GM21447 (cell line): ENCODE measurements at regions not wholly inside any gene's neighbourhood (a gene's known extent, or its start where the extent isn't known, plus 50 kb on each side); places are given as distances from the start of the nearest gene placed in this dataset.

Experiments
- ATAC-seq: cut with Tn5 transposase; IDR thresholded peaks from one replicate; pipeline ENCODE4 v1.9.1; 2021; ENCODE audit not compliant: unreplicated experiment

DNA sequence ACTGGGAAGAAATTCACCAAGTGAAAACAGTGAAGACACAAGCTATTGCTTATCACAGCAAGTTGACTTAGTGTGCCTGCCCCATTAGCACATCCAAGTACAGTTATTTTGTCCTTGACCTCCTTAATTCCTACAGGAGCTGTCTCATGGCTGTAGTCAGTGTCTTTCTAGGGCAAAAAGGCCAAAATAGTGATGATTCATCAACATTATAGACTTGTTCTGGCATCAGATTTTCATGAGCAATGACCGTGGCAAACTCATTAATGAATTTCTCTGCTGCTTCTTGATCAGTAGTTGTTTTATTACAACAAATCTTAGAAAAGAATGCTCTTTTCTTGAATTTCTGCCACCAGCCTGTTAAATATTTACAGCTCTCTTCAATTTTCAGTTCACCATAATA lies 1169.3 kb upstream of the DDX18 start:
- no peak for ATAC-seq

DNA sequence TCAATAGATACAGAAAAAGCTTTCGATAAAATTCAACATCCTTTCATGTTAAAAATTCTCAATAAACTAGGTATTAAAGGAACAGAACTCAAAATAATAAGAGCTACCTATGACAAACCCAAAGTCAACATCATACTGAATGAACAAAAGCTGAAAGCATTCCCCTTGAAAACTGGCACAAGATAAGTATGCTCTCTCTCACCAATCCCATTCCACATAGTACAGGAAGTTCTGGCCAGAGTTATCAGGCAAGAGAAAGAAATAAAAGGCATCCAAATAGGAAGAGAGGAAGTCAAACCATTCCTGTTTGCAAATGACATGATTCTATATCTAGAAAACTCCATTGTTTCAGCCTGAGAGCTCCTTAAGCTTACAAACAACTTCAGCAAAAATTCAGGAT lies 1145.8 kb upstream of the DDX18 start:
- ATAC-seq = no peak

DNA sequence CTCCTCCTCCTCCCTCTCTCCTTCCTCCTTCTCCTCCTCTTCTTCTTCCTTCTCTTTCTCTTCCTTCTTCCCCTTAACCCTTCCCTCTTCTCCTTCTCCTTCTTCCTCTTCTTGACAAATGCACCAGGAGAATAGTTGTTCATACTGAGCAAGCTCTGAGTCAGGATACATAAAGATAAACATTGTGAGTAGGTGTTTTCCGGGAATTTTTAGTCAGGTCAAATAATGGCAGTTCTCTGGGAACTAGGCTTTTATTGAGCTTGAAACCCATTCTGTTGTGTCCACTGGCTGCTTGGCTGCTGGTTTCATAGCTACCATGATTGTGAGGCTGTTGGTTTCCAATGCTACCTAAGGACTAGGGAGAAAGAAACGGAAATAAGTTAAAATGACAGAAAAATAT lies 1144.7 kb upstream of the DDX18 start:
- ATAC-seq = no peak

DNA sequence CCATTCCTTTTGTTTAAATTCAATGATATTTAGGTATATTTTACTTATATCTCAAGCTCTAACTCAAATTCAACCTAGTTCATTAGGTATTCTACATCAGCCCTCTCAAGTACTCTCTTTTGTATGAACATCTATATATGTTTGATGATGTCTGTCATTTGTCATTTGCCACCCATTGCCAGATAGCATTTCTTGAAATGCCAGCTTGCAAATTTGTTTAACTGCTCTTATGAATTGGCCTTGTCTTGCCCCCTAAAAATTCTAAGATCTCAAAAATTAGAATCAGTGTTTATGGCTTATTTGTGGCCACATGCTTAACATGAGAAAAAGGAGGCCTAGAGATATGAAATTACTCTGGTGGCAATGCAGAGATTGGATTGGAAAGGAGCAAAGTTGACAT lies 1140.3 kb upstream of the DDX18 start:
- no peak for ATAC-seq

DNA sequence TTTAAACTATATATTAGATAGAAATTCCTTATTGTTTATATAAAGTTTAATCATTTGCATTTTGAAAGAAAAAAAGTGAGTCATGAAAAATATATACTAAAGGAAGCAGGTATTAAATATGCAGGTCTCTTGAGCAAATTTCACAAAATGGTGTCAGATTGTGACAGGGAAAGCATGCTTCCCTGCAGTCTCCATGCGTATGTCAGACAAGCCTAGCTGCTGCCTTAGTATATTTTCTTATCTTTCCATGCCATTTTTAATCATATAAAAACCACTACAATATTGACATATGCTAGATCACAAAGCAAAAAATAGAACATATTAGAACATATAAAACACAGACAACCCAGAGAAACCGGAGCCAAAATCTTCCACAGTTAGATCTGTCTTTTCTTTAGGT lies 1137.7 kb upstream of the DDX18 start:
- ATAC-seq = no peak

DNA sequence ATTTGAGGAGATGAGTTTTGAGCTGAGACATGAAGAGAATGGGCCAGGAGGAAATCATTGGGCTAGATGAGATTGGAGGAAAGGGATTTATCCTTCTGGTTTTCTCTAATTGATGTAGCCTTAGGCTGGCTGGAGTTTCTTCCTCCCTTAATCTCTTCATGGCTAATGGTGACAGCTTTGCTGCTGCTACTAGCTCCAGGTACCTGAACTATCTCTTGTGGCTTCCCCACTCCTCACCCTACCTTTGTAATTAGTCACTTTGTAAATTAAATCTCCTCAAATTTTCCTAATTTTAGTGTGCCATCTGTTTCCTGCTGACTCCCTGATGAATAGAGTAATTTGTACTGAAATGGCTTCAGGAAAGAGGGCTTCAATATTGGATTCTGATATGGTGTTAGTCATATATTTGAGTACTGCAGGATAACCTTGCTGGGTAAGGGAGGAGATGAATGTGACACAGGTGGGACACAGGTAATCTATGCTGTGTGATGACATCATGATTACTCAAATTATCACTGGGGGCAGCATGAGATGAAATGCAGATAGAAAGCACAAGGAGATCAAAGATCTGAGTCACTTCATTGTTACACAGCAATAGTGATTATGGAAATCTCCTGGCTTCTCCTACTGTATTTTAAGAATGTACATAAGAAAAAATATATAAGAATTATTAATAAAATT lies 1134.1 kb upstream of the DDX18 start:
- no peak for ATAC-seq

DNA sequence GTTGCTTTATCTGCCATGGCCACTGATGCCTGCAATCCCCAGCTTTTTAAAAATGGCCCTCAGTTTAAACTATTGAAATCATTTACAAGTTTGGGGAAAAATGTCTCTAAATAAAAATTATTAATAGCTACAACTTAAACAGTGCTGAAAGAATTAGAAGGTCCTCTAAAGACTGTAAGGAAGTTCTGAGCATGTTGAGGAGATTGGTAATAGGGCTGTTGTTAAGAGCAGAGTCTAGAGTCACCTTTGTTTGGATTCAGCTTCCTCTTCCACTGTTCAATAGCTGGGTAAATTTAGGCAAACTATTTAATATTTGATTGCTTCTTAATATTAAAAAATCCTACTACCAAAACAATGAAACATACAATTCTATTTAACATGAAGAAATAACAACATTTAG lies 1127.1 kb upstream of the DDX18 start:
- ATAC-seq = no peak

DNA sequence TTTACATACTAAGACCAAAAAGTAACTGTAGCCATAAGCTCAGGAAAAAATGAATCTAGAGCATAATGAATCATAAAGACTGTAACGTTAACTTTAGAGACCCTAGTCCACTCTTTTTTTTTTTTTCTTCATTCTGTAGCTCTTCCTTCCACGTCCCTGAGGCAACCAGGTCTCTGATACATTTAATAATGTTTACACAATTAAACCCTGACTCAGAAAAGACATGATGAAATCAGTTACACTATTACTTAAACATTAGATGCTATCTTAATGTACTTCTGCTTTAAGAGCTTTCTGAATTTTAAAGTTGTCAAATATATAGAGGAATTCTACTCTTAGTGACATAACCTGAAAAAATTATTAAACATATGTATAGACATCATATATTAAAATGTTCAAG lies 1121.5 kb upstream of the DDX18 start:
- no peak for ATAC-seq

DNA sequence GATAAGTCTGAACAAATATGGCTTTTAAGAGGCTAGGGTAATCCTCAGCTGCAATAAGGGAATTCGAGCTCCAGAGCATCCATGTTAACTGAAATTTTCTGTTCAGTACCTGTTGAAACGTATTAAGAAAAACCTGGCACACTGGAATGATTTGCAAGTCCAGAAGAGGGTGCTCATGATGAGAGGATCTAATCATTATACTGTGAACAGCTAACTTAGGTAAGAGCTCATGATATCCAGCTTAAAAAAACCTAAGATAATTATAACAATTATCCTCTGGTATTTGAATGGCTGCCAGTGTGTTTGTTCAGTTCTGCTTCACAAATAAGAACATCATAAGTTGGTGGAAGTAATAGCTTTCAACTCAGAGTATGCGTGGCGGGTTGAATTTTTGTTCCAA lies 1118.3 kb upstream of the DDX18 start:
- ATAC-seq = no peak

DNA sequence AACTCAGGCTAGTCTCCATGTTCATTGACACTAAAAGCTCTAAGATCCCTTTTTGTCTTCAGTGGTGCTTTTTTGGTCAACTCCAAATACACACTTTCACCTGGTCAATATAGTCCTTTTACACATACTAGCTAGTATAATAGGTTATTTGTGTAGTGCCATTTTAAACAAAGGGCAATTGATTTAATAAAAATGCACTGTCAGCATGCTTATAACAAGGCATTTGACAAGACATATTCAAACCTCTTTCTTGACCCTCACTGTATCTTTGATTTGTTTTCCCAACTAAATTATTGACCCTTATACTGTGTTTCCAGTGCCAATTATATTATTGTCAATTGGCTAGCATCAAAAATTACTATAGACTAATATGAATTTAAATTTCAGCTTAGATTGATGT lies 1117.6 kb upstream of the DDX18 start:
- ATAC-seq = no peak

DNA sequence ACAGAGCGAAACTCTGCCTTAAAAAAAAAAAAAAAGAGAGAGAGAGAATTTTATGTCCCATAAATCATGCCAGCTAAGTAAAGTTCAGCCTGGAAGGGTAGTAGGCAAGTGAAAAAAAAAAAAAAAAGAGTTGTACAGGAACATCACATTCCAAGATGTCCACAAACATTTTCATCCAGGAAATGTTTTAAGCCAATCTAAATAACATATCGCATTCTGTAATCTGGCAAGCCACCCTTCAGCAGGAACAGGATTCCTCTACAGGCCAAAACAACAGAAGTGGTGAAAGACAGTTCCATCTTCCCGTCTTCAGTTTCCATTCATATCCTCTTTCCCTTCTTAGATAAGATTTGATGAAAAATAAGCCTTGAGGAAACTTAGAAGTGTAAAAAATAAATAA lies 1108.1 kb upstream of the DDX18 start:
- ATAC-seq = no peak

DNA sequence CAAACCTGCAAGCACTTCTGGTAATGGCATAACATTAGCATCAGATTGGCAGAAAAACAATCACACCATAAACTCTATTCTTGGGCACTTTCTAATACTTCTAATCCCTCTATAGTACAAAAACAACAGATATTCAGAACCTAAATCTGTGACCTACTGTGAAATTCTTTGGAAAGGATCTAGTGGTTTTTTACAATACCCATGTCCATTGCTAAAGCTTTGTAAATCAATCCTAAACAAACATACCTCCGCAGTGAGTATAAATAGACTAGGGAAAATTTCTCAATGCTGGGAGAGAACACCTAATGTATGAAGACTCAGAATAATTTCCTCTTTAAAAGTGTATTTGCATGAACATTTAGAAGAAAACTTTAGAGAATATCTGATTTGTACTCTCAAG lies 1098.5 kb upstream of the DDX18 start:
- ATAC-seq = no peak

DNA sequence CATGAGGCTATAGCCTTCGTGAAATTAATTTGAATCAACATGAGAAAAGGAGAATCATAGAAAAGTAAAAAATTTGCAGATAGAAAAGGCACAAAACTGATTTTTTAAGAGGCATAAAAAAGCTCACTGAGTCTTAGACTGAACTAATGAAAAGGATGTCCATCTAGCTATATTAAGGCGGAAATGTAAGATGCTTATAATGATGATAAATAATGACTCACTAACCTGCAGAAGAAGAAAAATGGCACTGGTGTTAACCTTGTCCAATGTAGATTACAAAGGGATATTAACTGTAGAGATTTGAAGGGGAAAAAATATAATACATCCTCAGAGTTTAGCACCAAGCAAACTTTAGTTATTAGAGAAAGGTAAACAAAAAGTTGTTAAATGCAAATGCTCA lies 1098.0 kb upstream of the DDX18 start:
- no peak for ATAC-seq

DNA sequence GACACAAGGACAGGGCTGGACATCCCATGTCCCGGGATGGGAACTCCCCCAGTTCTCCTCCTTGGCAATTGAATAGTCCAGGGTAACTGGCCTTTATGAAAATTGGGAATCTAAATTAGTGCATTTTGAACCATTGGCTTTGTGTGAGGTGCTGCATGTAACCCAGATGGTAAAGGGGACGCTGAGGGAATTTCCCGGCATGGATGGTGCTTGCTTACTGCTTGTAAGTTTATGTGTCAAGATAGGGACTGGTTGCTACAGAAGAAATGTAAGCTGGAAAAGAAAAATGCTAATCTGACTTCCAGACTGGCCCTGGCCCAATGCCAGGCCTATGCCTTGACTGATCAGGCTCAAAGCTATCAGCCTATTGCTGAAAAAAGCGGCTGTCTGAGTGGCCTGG lies 1096.7 kb upstream of the DDX18 start:
- ATAC-seq = no peak

DNA sequence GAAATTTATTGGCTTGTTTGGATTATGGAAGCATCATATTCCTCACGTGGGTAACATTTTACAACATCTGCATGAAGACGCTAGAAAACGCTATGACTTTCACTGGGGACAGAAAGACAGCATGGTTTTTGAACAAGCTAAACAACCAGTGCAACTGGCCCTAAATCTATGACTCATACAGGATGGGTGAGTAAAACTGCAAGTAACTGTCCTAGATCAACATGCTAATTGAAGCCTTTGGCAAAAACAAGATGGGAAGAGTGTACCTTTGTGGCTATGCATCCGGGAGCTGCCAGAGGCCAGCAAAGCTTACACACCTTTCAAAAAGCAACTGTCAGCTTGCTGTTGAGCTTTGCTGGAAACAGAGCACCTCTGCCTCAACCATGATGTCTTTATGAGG lies 1096.0 kb upstream of the DDX18 start:
- ATAC-seq = no peak

DNA sequence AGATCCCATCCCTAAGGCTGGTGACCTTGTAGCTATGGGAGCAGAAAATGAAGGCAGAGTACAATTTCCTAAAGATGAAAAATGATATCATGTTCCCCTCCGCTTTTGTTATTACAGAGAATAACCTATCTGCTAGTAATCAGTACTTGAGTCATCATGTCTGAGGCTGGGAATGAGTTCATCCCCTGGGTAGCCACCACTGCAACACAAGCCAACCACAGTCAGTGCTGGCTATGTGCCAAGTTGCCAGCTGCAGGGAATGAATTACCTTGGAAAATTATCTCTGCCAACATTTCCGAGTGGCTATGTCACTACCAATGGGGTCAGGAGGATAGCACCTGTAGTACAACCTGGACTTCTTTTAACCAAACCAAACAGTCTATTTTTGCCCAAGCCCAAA lies 1094.7 kb upstream of the DDX18 start:
- ATAC-seq = no peak

DNA sequence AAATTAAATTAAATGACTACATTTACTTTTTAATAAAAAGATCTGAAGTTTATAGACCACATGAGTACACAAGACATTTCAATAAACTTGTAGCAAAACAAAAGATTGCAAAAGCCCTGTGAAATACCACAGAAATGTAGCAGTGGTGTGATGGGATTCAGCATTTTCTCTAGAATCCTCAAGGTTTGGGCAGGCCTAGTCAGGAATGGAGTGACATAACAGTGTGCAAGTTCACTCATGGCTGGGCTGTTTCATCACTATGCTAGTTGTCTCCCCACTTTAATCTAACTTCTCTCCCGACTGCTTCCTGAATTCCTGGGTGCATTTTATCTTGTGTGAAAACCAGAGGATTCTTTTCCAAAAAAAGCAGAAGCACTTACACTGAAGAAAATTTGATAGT lies 1089.9 kb upstream of the DDX18 start:
- ATAC-seq = no peak

DNA sequence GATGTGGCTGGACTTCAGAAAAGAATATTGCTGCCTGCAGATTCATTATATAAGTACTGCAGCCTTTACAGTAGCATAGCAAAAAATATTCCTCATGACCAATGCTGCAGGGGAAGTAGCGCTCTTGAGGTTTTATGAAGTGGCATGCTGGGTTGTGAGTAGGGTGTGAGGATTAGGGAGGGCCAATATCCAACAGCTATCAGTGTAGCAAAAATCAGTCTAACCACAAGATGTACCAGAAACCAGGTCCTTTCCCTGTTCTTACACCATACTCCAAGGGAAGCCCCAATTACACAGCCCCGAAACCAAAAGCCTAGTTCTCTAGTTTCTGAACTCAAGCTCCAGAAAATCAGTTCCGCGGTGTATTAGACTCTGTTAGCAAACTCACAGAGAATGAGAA lies 1082.2 kb upstream of the DDX18 start:
- no peak for ATAC-seq

DNA sequence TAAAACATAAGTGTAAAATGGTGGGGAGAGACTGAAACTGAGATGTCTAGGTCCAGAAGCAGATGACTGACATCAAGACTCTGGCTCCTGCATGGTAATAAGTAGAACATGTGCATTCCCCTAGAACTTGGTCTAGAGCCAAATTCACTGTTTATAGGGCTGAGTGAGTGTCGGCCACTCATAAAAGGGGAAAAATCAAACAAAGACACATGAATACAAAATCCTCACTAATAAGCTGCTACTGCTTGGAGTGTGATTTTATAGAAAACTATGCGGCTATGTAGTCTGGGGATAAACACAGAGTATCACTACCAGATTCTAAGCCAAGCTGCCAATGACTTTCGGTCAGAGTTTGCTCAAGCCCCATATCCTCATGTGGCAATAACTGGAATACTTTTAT lies 1080.8 kb upstream of the DDX18 start:
- no peak for ATAC-seq

DNA sequence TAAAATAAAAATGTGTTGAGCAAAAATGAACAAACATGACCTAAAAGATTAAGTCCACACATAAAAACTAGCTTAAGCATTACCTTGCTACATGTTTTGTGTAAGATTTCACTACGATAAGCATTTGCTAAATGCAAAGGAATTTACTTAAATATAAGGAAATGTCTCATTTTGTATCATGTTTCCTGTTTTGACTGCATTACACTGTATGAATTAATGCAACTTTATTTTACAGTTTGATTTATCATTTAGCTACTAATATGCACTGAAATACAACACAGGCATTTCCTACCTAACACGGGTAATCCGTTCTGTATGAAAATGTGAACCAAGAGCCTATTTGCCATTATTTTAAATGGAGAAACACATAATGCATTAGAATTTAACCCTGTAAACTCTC lies 1076.5 kb upstream of the DDX18 start:
- ATAC-seq = no peak

DNA sequence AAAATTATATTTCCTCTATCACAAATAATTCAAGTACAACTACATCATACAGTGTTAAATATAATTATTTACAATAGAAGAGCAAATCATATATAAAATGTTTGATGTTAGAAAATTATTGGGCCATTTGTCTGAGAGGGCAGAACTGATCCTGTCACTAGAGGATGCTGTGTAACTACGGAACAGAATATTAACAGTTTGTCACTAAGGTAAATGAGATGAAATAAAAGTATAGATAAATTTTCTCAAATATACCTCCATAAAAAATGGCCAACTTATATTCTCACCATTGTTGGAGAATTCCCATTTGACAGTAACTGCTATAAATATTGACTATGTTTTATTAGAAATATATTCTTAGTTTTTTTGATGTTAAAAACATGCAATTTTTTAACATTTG lies 1067.4 kb upstream of the DDX18 start:
- ATAC-seq = no peak

DNA sequence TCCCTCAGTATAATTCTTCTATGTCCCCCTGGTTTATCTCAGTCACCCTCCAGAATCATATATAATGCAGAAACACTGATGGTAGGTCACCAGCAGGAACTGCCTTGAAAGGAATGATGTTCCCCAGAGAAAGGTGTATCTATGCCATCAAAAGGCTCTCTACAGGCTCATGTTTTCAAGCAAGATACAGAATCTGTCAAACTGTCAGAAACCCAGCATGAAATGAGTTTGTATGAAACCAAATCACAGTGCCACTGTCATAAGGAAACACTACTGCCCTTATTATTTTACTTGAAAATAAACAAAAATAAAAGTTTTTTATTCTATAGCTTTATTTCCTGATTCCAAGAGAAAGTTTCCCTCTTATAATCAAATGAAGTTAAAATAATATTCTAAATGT lies 1064.5 kb upstream of the DDX18 start:
- ATAC-seq = no peak

DNA sequence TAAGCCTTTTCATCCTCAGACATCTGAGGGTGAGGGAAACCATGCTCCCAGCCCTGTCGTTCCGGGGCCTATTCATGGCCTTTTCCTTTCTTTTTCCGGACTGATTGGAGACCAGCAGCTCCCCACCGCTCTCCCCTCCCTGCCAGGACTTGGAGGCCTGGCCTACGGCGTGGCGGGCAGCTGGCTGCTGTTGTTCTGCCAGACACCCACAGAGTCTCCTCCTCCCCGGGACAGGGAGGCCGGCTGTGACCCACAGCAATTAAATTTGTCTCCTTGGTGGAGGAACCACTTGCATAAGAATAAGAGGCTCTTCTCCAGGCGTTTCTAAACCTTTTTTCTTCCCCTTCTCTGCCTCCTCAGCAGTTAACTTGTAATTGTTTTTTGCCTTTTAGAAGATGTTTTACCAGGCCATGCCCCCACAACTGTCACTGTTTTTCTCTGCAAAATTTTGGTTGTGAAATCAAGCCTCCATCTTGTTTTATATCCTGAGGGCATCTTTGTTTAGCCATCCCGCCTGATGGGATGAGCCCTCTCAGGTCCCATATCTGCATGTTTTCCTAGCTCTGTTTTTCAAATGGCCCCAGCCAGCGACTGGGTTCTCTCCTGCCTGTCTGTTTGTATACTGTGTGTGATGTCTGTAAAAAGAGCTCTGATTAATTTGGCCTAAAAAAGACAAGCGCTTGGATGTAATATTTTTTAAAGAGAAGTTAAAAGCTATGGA lies 1060.0 kb upstream of the DDX18 start:
- ATAC-seq = no peak
